OCI-LY1 (cell line): ENCODE measurements at regions not wholly inside any gene's neighbourhood (a gene's known extent, or its start where the extent isn't known, plus 50 kb on each side); places are given as distances from the start of the nearest gene placed in this dataset.

Source experiments
- EZH2 ChIP-seq: fragments of 200-600 bp; sonication (generic), shearing (Covaris generic); IDR thresholded peaks from 2 replicates; pipeline ENCODE4 v1.8.0; 2017; ENCODE audit warnings: borderline replicate concordance, mixed run types, mild to moderate bottlenecking, antibody characterized with exemption, low read length, moderate library complexity, mixed read lengths
- TF ChIP-seq, protein P1 (sequence below): fragments of 200-600 bp; sonication (generic), shearing (Covaris generic); IDR thresholded peaks from 2 replicates; pipeline ENCODE4 v1.5.1; 2017; ENCODE audit warnings: mild to moderate bottlenecking, antibody characterized with exemption, low read length, moderate library complexity, mixed read lengths

DNA sequence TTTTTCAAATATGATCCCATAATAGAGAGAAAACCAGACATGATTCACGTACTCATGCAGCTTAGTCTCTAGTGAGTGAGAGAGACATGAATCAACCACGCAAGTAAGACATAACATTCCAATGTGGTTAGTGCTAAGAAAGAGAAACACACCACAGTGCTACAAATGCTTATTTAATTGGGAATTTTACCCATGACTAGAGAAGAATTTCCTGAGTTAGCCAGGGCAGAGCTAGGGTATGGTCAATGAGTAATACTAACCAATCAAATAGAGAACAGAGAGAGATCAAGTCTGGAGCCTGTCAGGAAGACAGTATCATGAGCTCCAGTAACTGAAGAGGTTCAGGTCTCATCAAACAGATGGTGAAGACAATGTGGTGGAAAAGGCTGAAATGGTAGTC is 495.2 kb downstream of the PDGFC start:
- TF ChIP-seq EZH2: no peak
- TF ChIP-seq, protein P1, sequence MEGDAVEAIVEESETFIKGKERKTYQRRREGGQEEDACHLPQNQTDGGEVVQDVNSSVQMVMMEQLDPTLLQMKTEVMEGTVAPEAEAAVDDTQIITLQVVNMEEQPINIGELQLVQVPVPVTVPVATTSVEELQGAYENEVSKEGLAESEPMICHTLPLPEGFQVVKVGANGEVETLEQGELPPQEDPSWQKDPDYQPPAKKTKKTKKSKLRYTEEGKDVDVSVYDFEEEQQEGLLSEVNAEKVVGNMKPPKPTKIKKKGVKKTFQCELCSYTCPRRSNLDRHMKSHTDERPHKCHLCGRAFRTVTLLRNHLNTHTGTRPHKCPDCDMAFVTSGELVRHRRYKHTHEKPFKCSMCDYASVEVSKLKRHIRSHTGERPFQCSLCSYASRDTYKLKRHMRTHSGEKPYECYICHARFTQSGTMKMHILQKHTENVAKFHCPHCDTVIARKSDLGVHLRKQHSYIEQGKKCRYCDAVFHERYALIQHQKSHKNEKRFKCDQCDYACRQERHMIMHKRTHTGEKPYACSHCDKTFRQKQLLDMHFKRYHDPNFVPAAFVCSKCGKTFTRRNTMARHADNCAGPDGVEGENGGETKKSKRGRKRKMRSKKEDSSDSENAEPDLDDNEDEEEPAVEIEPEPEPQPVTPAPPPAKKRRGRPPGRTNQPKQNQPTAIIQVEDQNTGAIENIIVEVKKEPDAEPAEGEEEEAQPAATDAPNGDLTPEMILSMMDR: no peak
